K562 (cell line): ENCODE measurements at regions not wholly inside any gene's neighbourhood (a gene's known extent, or its start where the extent isn't known, plus 50 kb on each side); places are given as distances from the start of the nearest gene placed in this dataset.

Source experiments
- ATAC-seq: fragments of 200-7000 bp; cut with Tn5 transposase; 3 replicates; pipeline ENCODE4 v1.9.1; 2020; ENCODE audit warnings: moderate library complexity
- BruUV-seq: library from RNA; stranded (reverse); fragments of 400-500 nt; replicated peaks from 2 replicates; lab custom pipeline; 2021; lab: Mats Ljungman, UMichigan
- CTCF ChIA-PET: fragments of 300-600 bp; formaldehyde crosslinking; extraction: SDS; loops from one replicate; lab custom pipeline; 2021; ENCODE audit warnings: low intra/inter-chr PET ratio; lab: Yijun Ruan, JAX
- POLR2A ChIA-PET: fragments of 300-600, 350-650 bp; sonication (Branson Sonifier 250); formaldehyde crosslinking; extraction: SDS; loops from one replicate; lab custom pipeline; 2021; ENCODE audit warnings: antibody characterized with exemption, inconsistent platforms; lab: Yijun Ruan, JAX
- DNase-seq, 4 experiments: peaks; one replicate each; pipeline versions ENCODE4 v3.0.0 to v3.0.0-alpha.2; 2011 to 2018; ENCODE audit warnings: low spot score in 3 of 4, mixed read lengths in 3 of 4; ENCODE audit errors: extremely low read depth in 1 of 4
- FAIRE-seq: peaks from 2 replicates; lab custom pipeline; 2011; peaks lifted over from hg19 to GRCh38; lab: Jason Lieb, UNC
- H2AFZ ChIP-seq: 2 replicates; pipeline ENCODE4 v1.6.0; 2011; ENCODE audit warnings: low read depth, low read length, control low read depth, inconsistent platforms
- H3K27ac ChIP-seq: fragments of 200-600 bp; 3 replicates; pipeline ENCODE4 v1.8.0; 2011; ENCODE audit warnings: low read depth, mild to moderate bottlenecking, control low read depth, inconsistent platforms, low read length, moderate library complexity, mixed read lengths; ENCODE audit errors: extremely low read depth
- H3K27me3 ChIP-seq, 2 experiments: fragments of 300-600 bp in 1 of 2; 2 replicates in 1 of 2; 3 replicates in 1 of 2; pipeline versions ENCODE4 v1.6.0 to v1.8.0; 2011; ENCODE audit warnings: inconsistent platforms in 2 of 2, low read length in 2 of 2, mild to moderate bottlenecking in 1 of 2, mixed read lengths in 1 of 2, moderate library complexity in 1 of 2; ENCODE audit not compliant: control insufficient read depth in 2 of 2, insufficient read depth in 2 of 2
- H3K36me3 ChIP-seq: fragments of 300-600 bp; 3 replicates; pipeline ENCODE4 v1.8.0; 2011; ENCODE audit warnings: mild to moderate bottlenecking, low read length, inconsistent platforms; ENCODE audit not compliant: control insufficient read depth, insufficient read depth
- H3K4me1 ChIP-seq, 2 experiments: fragments of 200-600 bp in 1 of 2; replicated peaks in 1 of 2; 2 replicates in 1 of 2; 3 replicates in 1 of 2; pipeline versions ENCODE4 v1.5.1 to v1.8.0; 2011; ENCODE audit warnings: inconsistent platforms in 2 of 2, low read length in 2 of 2, mild to moderate bottlenecking in 1 of 2, mixed read lengths in 1 of 2, moderate library complexity in 1 of 2; ENCODE audit not compliant: control insufficient read depth in 2 of 2, insufficient read depth in 2 of 2
- H3K4me2 ChIP-seq: 2 replicates; pipeline ENCODE4 v1.6.1; 2011; ENCODE audit warnings: low read length, control low read depth, inconsistent platforms, mixed read lengths; ENCODE audit not compliant: insufficient read depth
- H3K4me3 ChIP-seq: fragments of 200-600 bp; sonication (generic), shearing (Covaris generic); 2 replicates; pipeline ENCODE4 v1.5.1; 2016; ENCODE audit warnings: control low read depth, inconsistent platforms
- H3K79me2 ChIP-seq: fragments of 200-600 bp; 3 replicates; pipeline ENCODE4 v1.8.0; 2011; ENCODE audit warnings: low read length, inconsistent platforms; ENCODE audit not compliant: control insufficient read depth, insufficient read depth
- H3K9ac ChIP-seq, 2 experiments: 2 replicates each; pipeline versions ENCODE4 v1.6.0 to v1.6.1; 2011; ENCODE audit warnings: low read depth in 2 of 2, low read length in 2 of 2, control low read depth in 1 of 2, inconsistent platforms in 1 of 2, mild to moderate bottlenecking in 1 of 2, mixed read lengths in 1 of 2; ENCODE audit not compliant: insufficient read depth in 1 of 2
- H3K9me1 ChIP-seq: one replicate; pipeline ENCODE4 v1.6.0; 2011; ENCODE audit warnings: inconsistent platforms, mild to moderate bottlenecking, low read length, moderate library complexity; ENCODE audit not compliant: control insufficient read depth, insufficient read depth
- H3K9me3 ChIP-seq: replicated peaks from 2 replicates; pipeline ENCODE4 v1.5.1; 2011; ENCODE audit warnings: low read depth, low read length, inconsistent platforms; ENCODE audit not compliant: control insufficient read depth, insufficient read depth
- H4K20me1 ChIP-seq: replicated peaks from 2 replicates; pipeline ENCODE4 v1.6.1; 2011; ENCODE audit warnings: low read length, inconsistent platforms, mixed read lengths; ENCODE audit not compliant: control insufficient read depth, insufficient read depth
- CBX1 ChIP-seq: sonication (generic); IDR thresholded peaks from 2 replicates; pipeline ENCODE4 v1.6.1; 2016; ENCODE audit warnings: antibody characterized with exemption, low read depth, mild to moderate bottlenecking
- CEBPG ChIP-seq, 3 experiments: fragments of 200-800 bp in 1 of 3; sonication (Bioruptor generic) in 1 of 3; sonication (generic) in 1 of 3; formaldehyde crosslinking in 1 of 3; IDR thresholded peaks in 2 of 3; conservative IDR thresholded peaks in 1 of 3; 2 replicates each; pipeline versions ENCODE4 v1.6.1 to v1.8.0; 2016 to 2022; ENCODE audit warnings: missing compliant biosample characterization in 2 of 3, missing genetic modification characterization in 2 of 3, mild to moderate bottlenecking in 1 of 3, missing genetic modification reagents in 1 of 3
- FOXA3 ChIP-seq, 2 experiments: fragments of 450-650 bp in 1 of 2; sonication (generic) in 1 of 2; formaldehyde crosslinking; IDR thresholded peaks in 1 of 2; conservative IDR thresholded peaks in 1 of 2; 2 replicates each; pipeline versions ENCODE4 v1.4.0 to v1.8.0; 2020 to 2022; ENCODE audit warnings: mild to moderate bottlenecking in 2 of 2, missing genetic modification reagents in 1 of 2
- GABPA ChIP-seq: fragments of 200-800 bp; sonication (Bioruptor generic); conservative IDR thresholded peaks from 2 replicates; pipeline ENCODE4 v1.6.1; 2016; ENCODE audit warnings: low read depth, missing genetic modification characterization, missing compliant biosample characterization
- GTF2F1 ChIP-seq: IDR thresholded peaks from 2 replicates; pipeline ENCODE4 v1.6.1; 2011; ENCODE audit warnings: low read depth, low read length, improper control_type of control experiment
- HNRNPLL ChIP-seq: fragments of 200-400 bp; formaldehyde crosslinking; IDR thresholded peaks from 2 replicates; pipeline ENCODE4 v1.6.1; 2017; ENCODE audit warnings: low read length, low read depth, mild to moderate bottlenecking; ENCODE audit not compliant: poor library complexity, severe bottlenecking
- HNRNPUL1 ChIP-seq: fragments of 200-400 bp; formaldehyde crosslinking; IDR thresholded peaks from 2 replicates; pipeline ENCODE4 v1.6.1; 2017; ENCODE audit warnings: low read length
- ILF3 ChIP-seq: fragments of 450-650 bp; IDR thresholded peaks from 2 replicates; pipeline ENCODE4 v1.6.1; 2018; ENCODE audit warnings: antibody characterized with exemption, mild to moderate bottlenecking, moderate library complexity, borderline replicate concordance
- MYC ChIP-seq, 2 experiments: fragments of 250-450 bp in 1 of 2; sonication (Bioruptor Pico) in 1 of 2; IDR thresholded peaks; 2 replicates each; pipeline versions ENCODE4 v1.5.1 to v1.6.1; 2012 to 2021; ENCODE audit warnings: low read depth in 2 of 2, borderline replicate concordance in 1 of 2, improper control_type of control experiment in 1 of 2, low read length in 1 of 2, mild to moderate bottlenecking in 1 of 2, moderate library complexity in 1 of 2
- NELFE ChIP-seq: IDR thresholded peaks from 2 replicates; pipeline ENCODE4 v1.6.1; 2011; ENCODE audit warnings: mild to moderate bottlenecking; ENCODE audit not compliant: insufficient read depth, insufficient read length
- RBM34 ChIP-seq: fragments of 200-400 bp; formaldehyde crosslinking; IDR thresholded peaks from 2 replicates; pipeline ENCODE4 v1.6.1; 2018; ENCODE audit warnings: low read length, borderline replicate concordance; ENCODE audit not compliant: insufficient read depth
- SMAD4 ChIP-seq: fragments of 250-450 bp; sonication (Bioruptor Pico); conservative IDR thresholded peaks from 2 replicates; pipeline ENCODE4 v1.8.0; 2021; ENCODE audit warnings: inconsistent platforms, mild to moderate bottlenecking, moderate library complexity
- TBP ChIP-seq: optimal IDR thresholded peaks from 2 replicates; pipeline ENCODE3; 2011; ENCODE audit warnings: low read depth, low read length, improper control_type of control experiment
- ZFP1 ChIP-seq: fragments of 450-650 bp; formaldehyde crosslinking; IDR thresholded peaks from 2 replicates; pipeline ENCODE4 v1.4.0; 2020; ENCODE audit warnings: mild to moderate bottlenecking, mixed read lengths
- ZNF175 ChIP-seq: fragments of 200-800 bp; sonication (Bioruptor generic); IDR thresholded peaks from 2 replicates; pipeline ENCODE4 v1.6.1; 2016; ENCODE audit warnings: low read depth, mild to moderate bottlenecking, missing genetic modification characterization, missing compliant biosample characterization
- ZNF324 ChIP-seq: fragments of 250-450 bp; sonication (Bioruptor Pico); IDR thresholded peaks from 2 replicates; pipeline ENCODE4 v1.4.0; 2020; ENCODE audit warnings: mild to moderate bottlenecking
- ZNF655 ChIP-seq: fragments of 250-450 bp; sonication (Bioruptor Pico); IDR thresholded peaks from 2 replicates; pipeline ENCODE4 v1.5.0; 2021
- ZNF668 ChIP-seq: fragments of 250-450 bp; sonication (Bioruptor Pico); IDR thresholded peaks from 2 replicates; pipeline ENCODE4 v1.8.0; 2022; ENCODE audit warnings: mild to moderate bottlenecking, inconsistent platforms
- ZNF77 ChIP-seq: fragments of 250-450 bp; sonication (Bioruptor Pico); IDR thresholded peaks from 2 replicates; pipeline ENCODE4 v1.5.0; 2020
- ZNF830 ChIP-seq: fragments of 250-450 bp; sonication (Bioruptor Pico); IDR thresholded peaks from 2 replicates; pipeline ENCODE4 v1.5.0; 2021; ENCODE audit warnings: mild to moderate bottlenecking
- WGBS: fragments of 100-300 bp; shearing (Covaris generic); methylation state at CpG from one replicate; pipeline ENCODE4 v1.1.6; 2016; ENCODE audit warnings: low coverage, mixed read lengths; ENCODE audit not compliant: insufficient coverage; ENCODE audit errors: missing lambda C conversion rate; 5-methylcytosine and 5-hydroxymethylcytosine counted together
- in situ Hi-C: fragments of 300-500 bp; cut with MboI; formaldehyde crosslinking; loops from 4 replicates; pipeline ENCODE4 v1.15.0; 2018; ENCODE audit warnings: inconsistent platforms, mixed read lengths
- intact Hi-C: fragments of 100-400 bp; cut with micrococcal nuclease; formaldehyde crosslinking; loops from 2 replicates; pipeline ENCODE4 v1.14.2; 2022

- H3K79me2 ChIP-seq = no peaks in the 10 kb centered on the region
- no peak for TF ChIP-seq RBM34
- TF ChIP-seq FOXA3 (CRISPR knock-in tag; conservative IDR thresholded peaks at IDR 0.05 in 1 of 2, IDR thresholded peaks at IDR 0.05 in 1 of 2) = no peak
- no peak for TF ChIP-seq ZNF655 (CRISPR knock-in tag)
- no peak for TF ChIP-seq SMAD4 (CRISPR knock-in tag)
- no peak for TF ChIP-seq ZFP1 (CRISPR knock-in tag)
- TF ChIP-seq CEBPG (CRISPR knock-in tag; IDR thresholded peaks at IDR 0.05) = no peak
- no peak for TF ChIP-seq CEBPG (tag; conservative IDR thresholded peaks at IDR 0.05 in 1 of 2, IDR thresholded peaks at IDR 0.05 in 1 of 2)
- TF ChIP-seq CBX1 = no peak
- TF ChIP-seq MYC (IDR thresholded peaks at IDR 0.05; ENCODE audit: low read depth, low read length) = no peak
- TF ChIP-seq MYC (CRISPR knock-in tag; IDR thresholded peaks at IDR 0.05; ENCODE audit: borderline replicate concordance, low read depth) = no peak
- TF ChIP-seq GTF2F1 = no peak
- TF ChIP-seq ZNF324 (CRISPR knock-in tag) = no peak
- TF ChIP-seq GABPA (tag) = no peak
- no peak for TF ChIP-seq ZNF830 (CRISPR knock-in tag)
- TF ChIP-seq ZNF175 (CRISPR knock-in tag) = no peak
- TF ChIP-seq TBP = no peak
- TF ChIP-seq ZNF77 (CRISPR knock-in tag) = no peak
- no peak for TF ChIP-seq HNRNPLL
- TF ChIP-seq HNRNPUL1 = no peak
- TF ChIP-seq ZNF668 = no peak
- TF ChIP-seq NELFE = no peak
- TF ChIP-seq ILF3 = no peak
- H3K27ac ChIP-seq = no peak overlapping the region
- no peaks in the 10 kb centered on the region; the same call in 1 of the 2 replicates for H4K20me1 ChIP-seq
- no peak overlapping the region for H3K4me3 ChIP-seq
- H3K36me3 ChIP-seq = no peaks in the 10 kb centered on the region
- FAIRE-seq = no peak
- no peak for ATAC-seq
- POLR2A ChIA-PET = no interaction called here
- H3K9me1 ChIP-seq = no peaks in the 10 kb centered on the region
- no peaks in the 10 kb centered on the region for H3K4me1 ChIP-seq
- no peaks in the 10 kb centered on the region for H3K9me3 ChIP-seq
- no peak for DNase-seq
- H3K9ac ChIP-seq = no peak overlapping the region
- BruUV-seq = no TSS peak
- peaks cover 33 to 59% of the 10 kb centered on the region in 2 experiments for H3K27me3 ChIP-seq
- in situ Hi-C loops (loop anchor here (5.0 kb wide), 1 partner anchor 108 kb away; no protein-coding TSS in a partner anchor), intact Hi-C loops (no loop called here)
- CTCF ChIA-PET = no interaction called here
- 0% methylated on average over 9 of the region's 9 CpGs for WGBS
- no peak overlapping the region for H3K4me2 ChIP-seq
- H2AFZ ChIP-seq = no peak overlapping the region
Measured at GRCh38 chr6:167209577-167209975, 51.8 kb upstream of the GPR31 start.
